K562 (cell line): ENCODE measurements at regions not wholly inside any gene's neighbourhood (a gene's known extent, or its start where the extent isn't known, plus 50 kb on each side); places are given as distances from the start of the nearest gene placed in this dataset.

Experiments
- BCOR ChIP-seq: fragments of 450-650 bp; IDR thresholded peaks from 2 replicates; pipeline ENCODE4 v1.6.1; 2016
- CREB1 ChIP-seq, 2 experiments: sonication (generic) in 1 of 2; formaldehyde crosslinking in 1 of 2; IDR thresholded peaks; 2 replicates each; pipeline versions ENCODE4 v1.6.1 to v1.8.0; 2012 to 2022; ENCODE audit warnings: inconsistent platforms in 1 of 2, mild to moderate bottlenecking in 1 of 2, missing genetic modification reagents in 1 of 2, moderate library complexity in 1 of 2
- ELF2 ChIP-seq: fragments of 250-450 bp; sonication (Bioruptor Pico); IDR thresholded peaks from 2 replicates; pipeline ENCODE4 v1.5.0; 2021; ENCODE audit warnings: mild to moderate bottlenecking
- FOXP1 ChIP-seq: sonication (generic); formaldehyde crosslinking; IDR thresholded peaks from 2 replicates; pipeline ENCODE4 v1.8.0; 2022; ENCODE audit warnings: mild to moderate bottlenecking, missing genetic modification reagents
- HDAC2 ChIP-seq: fragments of 450-650 bp; IDR thresholded peaks from 2 replicates; pipeline ENCODE4 v1.6.1; 2016; ENCODE audit warnings: mild to moderate bottlenecking
- MEIS2 ChIP-seq: fragments of 450-650 bp; IDR thresholded peaks from 2 replicates; pipeline ENCODE4 v1.6.1; 2014; ENCODE audit warnings: mild to moderate bottlenecking; ENCODE audit not compliant: partially characterized antibody
- MYBL2 ChIP-seq, 2 experiments: fragments of 450-650 bp in 1 of 2; sonication (generic) in 1 of 2; formaldehyde crosslinking in 1 of 2; IDR thresholded peaks; 2 replicates each; pipeline versions ENCODE4 v1.6.1 to v1.8.1; 2017 to 2022; ENCODE audit warnings: borderline replicate concordance in 1 of 2, inconsistent platforms in 1 of 2, low read depth in 1 of 2, mild to moderate bottlenecking in 1 of 2, missing genetic modification reagents in 1 of 2, moderate library complexity in 1 of 2
- NFE2L1 ChIP-seq: fragments of 450-650 bp; IDR thresholded peaks from 2 replicates; pipeline ENCODE4 v1.6.1; 2016; ENCODE audit warnings: missing genetic modification characterization, low read depth, mild to moderate bottlenecking, missing compliant biosample characterization, moderate library complexity, borderline replicate concordance
- RAD21 ChIP-seq, 2 experiments: fragments of 250-450 bp in 1 of 2; fragments of 450-650 bp in 1 of 2; sonication (Bioruptor Pico) in 1 of 2; formaldehyde crosslinking in 1 of 2; IDR thresholded peaks in 1 of 2; conservative IDR thresholded peaks in 1 of 2; 2 replicates each; pipeline versions ENCODE4 v1.4.0 to v1.8.0; 2020 to 2022; ENCODE audit warnings: mild to moderate bottlenecking in 2 of 2, moderate library complexity in 1 of 2
- SUPT5H ChIP-seq: fragments of 450-650 bp; IDR thresholded peaks from 2 replicates; pipeline ENCODE4 v1.6.1; 2016
- TBL1XR1 ChIP-seq, 2 experiments: IDR thresholded peaks; 2 replicates each; pipeline ENCODE4 v1.6.1; 2012; ENCODE audit warnings: improper control_type of control experiment in 2 of 2, low read length in 2 of 2, mild to moderate bottlenecking in 1 of 2
- TEAD1 ChIP-seq, 2 experiments: fragments of 450-650 bp in 1 of 2; sonication (generic) in 1 of 2; formaldehyde crosslinking; IDR thresholded peaks; 2 replicates each; pipeline versions ENCODE4 v1.4.0 to v1.8.0; 2020 to 2022; ENCODE audit warnings: mild to moderate bottlenecking in 2 of 2, missing genetic modification reagents in 1 of 2
- ZEB2 ChIP-seq: fragments of 450-650 bp; IDR thresholded peaks from 2 replicates; pipeline ENCODE4 v1.6.1; 2016
- ZNF184 ChIP-seq: sonication (generic); formaldehyde crosslinking; IDR thresholded peaks from 2 replicates; pipeline ENCODE4 v1.5.0; 2020; ENCODE audit warnings: missing genetic modification reagents
- ZNF347 ChIP-seq: fragments of 450-650 bp; formaldehyde crosslinking; IDR thresholded peaks from 2 replicates; pipeline ENCODE4 v1.4.0; 2020; ENCODE audit warnings: low read depth, mild to moderate bottlenecking, moderate library complexity
- TF ChIP-seq, protein P1 (sequence below): conservative IDR thresholded peaks from 2 replicates; pipeline ENCODE4 v1.6.1; 2011; ENCODE audit warnings: low read depth, mild to moderate bottlenecking, low read length; ENCODE audit not compliant: control insufficient read depth
- TF ChIP-seq, protein P2 (sequence below): fragments of 450-650 bp; IDR thresholded peaks from 2 replicates; pipeline ENCODE4 v1.7.0; 2016; ENCODE audit warnings: borderline replicate concordance
- TF ChIP-seq, protein P3 (sequence below): fragments of 250-450 bp; sonication (Bioruptor Pico); IDR thresholded peaks from 2 replicates; pipeline ENCODE4 v1.4.0; 2020

DNA sequence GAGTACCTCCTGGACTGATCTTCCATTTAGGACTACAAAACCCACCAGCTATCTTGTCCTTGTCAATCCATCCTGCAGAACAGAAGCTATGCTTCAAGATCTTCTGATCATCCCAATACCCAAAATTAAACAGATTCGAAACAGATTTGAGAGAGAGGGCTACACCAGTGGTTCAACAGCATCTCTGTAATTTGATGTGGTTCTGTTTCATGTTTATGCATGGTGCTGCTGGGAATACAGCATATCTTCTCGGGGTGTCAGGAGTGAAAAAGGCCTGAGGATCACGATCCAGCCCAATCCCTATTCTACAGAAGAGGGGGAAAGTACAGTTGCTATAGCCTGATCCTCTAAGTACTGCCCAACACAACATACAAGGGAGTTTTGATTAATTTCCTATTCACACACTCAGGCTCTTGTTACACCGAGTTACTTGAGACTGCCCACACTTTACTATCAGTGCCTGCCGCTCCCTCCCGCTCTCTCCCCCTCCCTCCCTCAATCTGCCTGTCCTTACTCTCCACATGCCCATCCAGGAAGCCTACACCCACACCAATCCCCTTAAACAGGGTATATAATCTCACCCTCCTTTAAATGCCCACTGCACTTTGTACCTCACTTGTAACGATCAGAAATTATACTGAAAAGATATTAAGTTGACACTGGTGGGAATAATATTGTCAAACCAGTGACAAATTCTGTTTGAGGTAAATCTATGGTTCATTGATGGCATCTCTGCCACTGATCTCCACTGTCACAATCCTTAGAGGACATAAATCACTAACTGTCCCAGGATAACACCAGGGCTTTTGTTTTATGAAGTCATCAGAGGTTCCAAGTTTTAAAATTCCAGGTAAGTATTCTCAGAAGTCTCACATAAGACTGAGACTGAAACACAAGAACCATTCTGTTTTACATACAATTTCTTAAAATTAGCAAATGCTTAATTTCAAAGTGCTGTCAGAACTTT lies 89.3 kb upstream of the PLEKHM1 start (continued):
- TF ChIP-seq HDAC2: no peak
- no peak for TF ChIP-seq CREB1 (IDR thresholded peaks at IDR 0.05)
- TF ChIP-seq CREB1 (CRISPR knock-in tag; IDR thresholded peaks at IDR 0.05): no peak
- TF ChIP-seq MYBL2 (IDR thresholded peaks at IDR 0.05; ENCODE audit: low read depth): no peak
- no peak for TF ChIP-seq MYBL2 (CRISPR knock-in tag; IDR thresholded peaks at IDR 0.05; ENCODE audit: borderline replicate concordance)
- no peak for TF ChIP-seq SUPT5H
- TF ChIP-seq, protein P1, sequence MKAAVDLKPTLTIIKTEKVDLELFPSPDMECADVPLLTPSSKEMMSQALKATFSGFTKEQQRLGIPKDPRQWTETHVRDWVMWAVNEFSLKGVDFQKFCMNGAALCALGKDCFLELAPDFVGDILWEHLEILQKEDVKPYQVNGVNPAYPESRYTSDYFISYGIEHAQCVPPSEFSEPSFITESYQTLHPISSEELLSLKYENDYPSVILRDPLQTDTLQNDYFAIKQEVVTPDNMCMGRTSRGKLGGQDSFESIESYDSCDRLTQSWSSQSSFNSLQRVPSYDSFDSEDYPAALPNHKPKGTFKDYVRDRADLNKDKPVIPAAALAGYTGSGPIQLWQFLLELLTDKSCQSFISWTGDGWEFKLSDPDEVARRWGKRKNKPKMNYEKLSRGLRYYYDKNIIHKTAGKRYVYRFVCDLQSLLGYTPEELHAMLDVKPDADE: no peak
- TF ChIP-seq NFE2L1 (tag): no peak
- TF ChIP-seq, protein P2, sequence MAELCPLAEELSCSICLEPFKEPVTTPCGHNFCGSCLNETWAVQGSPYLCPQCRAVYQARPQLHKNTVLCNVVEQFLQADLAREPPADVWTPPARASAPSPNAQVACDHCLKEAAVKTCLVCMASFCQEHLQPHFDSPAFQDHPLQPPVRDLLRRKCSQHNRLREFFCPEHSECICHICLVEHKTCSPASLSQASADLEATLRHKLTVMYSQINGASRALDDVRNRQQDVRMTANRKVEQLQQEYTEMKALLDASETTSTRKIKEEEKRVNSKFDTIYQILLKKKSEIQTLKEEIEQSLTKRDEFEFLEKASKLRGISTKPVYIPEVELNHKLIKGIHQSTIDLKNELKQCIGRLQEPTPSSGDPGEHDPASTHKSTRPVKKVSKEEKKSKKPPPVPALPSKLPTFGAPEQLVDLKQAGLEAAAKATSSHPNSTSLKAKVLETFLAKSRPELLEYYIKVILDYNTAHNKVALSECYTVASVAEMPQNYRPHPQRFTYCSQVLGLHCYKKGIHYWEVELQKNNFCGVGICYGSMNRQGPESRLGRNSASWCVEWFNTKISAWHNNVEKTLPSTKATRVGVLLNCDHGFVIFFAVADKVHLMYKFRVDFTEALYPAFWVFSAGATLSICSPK: no peak
- no peak for TF ChIP-seq TBL1XR1 (IDR thresholded peaks at IDR 0.05; ENCODE audit: low read length in 2 of 2)
- peak; percentile 59 to 61; a peak in 1 of 4 replicates for TF ChIP-seq TEAD1 (CRISPR knock-in tag; IDR thresholded peaks at IDR 0.05)
- TF ChIP-seq ELF2 (CRISPR knock-in tag): no peak
- no peak for TF ChIP-seq ZEB2
- no peak for TF ChIP-seq ZNF184
- peak; percentile 93 for TF ChIP-seq MEIS2
- TF ChIP-seq BCOR: no peak
- no peak for TF ChIP-seq RAD21 (CRISPR knock-in tag; conservative IDR thresholded peaks at IDR 0.05 in 1 of 2, IDR thresholded peaks at IDR 0.05 in 1 of 2)
- TF ChIP-seq, protein P3, sequence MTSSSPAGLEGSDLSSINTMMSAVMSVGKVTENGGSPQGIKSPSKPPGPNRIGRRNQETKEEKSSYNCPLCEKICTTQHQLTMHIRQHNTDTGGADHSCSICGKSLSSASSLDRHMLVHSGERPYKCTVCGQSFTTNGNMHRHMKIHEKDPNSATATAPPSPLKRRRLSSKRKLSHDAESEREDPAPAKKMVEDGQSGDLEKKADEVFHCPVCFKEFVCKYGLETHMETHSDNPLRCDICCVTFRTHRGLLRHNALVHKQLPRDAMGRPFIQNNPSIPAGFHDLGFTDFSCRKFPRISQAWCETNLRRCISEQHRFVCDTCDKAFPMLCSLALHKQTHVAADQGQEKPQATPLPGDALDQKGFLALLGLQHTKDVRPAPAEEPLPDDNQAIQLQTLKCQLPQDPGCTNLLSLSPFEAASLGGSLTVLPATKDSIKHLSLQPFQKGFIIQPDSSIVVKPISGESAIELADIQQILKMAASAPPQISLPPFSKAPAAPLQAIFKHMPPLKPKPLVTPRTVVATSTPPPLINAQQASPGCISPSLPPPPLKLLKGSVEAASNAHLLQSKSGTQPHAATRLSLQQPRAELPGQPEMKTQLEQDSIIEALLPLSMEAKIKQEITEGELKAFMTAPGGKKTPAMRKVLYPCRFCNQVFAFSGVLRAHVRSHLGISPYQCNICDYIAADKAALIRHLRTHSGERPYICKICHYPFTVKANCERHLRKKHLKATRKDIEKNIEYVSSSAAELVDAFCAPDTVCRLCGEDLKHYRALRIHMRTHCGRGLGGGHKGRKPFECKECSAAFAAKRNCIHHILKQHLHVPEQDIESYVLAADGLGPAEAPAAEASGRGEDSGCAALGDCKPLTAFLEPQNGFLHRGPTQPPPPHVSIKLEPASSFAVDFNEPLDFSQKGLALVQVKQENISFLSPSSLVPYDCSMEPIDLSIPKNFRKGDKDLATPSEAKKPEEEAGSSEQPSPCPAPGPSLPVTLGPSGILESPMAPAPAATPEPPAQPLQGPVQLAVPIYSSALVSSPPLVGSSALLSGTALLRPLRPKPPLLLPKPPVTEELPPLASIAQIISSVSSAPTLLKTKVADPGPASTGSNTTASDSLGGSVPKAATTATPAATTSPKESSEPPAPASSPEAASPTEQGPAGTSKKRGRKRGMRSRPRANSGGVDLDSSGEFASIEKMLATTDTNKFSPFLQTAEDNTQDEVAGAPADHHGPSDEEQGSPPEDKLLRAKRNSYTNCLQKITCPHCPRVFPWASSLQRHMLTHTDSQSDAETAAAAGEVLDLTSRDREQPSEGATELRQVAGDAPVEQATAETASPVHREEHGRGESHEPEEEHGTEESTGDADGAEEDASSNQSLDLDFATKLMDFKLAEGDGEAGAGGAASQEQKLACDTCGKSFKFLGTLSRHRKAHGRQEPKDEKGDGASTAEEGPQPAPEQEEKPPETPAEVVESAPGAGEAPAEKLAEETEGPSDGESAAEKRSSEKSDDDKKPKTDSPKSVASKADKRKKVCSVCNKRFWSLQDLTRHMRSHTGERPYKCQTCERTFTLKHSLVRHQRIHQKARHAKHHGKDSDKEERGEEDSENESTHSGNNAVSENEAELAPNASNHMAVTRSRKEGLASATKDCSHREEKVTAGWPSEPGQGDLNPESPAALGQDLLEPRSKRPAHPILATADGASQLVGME: no peak
- TF ChIP-seq ZNF347: no peak
- peak; percentile 61; the same call in 1 of the 2 replicates for TF ChIP-seq FOXP1 (CRISPR knock-in tag)
